Heart right ventricle (tissue), 16 donors: ENCODE measurements at regions not wholly inside any gene's neighbourhood (a gene's known extent, or its start where the extent isn't known, plus 50 kb on each side); places are given as distances from the start of the nearest gene placed in this dataset.

Experiments
- ATAC-seq, 8 donors: fragments of 200-7000 bp; cut with Tn5 transposase; one replicate each; pipeline ENCODE4 v1.9.1; 2020; ENCODE audit warnings: mild to moderate bottlenecking in 8 of 8, moderate library complexity in 8 of 8, moderate number of reproducible peaks in 1 of 8
- DNase-seq, 2 donors: peaks; one replicate each; pipeline ENCODE4 v3.0.0-alpha.2; 2020
- H3K27ac ChIP-seq, 10 donors: fragments of 200-600 bp; sonication (generic) in 2 of 10; one replicate each; pipeline versions ENCODE4 v1.5.0 to v1.8.0; 2020 to 2022; ENCODE audit warnings: mild to moderate bottlenecking in 3 of 10
- H3K27me3 ChIP-seq, 7 donors: fragments of 200-600 bp; one replicate each; pipeline ENCODE4 v1.8.0; 2021 to 2022; ENCODE audit warnings: mild to moderate bottlenecking in 2 of 7
- H3K36me3 ChIP-seq, 9 donors: fragments of 200-600 bp; sonication (generic) in 1 of 9; one replicate each; pipeline versions ENCODE4 v1.5.0 to v1.8.0; 2020 to 2022; ENCODE audit warnings: mild to moderate bottlenecking in 2 of 9
- H3K4me1 ChIP-seq, 9 donors: fragments of 200-600 bp; sonication (generic) in 1 of 9; one replicate each; pipeline versions ENCODE4 v1.5.0 to v1.8.0; 2020 to 2022; ENCODE audit warnings: mild to moderate bottlenecking in 4 of 9
- H3K4me3 ChIP-seq, 10 donors: fragments of 200-600 bp; sonication (generic) in 2 of 10; one replicate each; pipeline versions ENCODE4 v1.5.0 to v1.8.0; 2020 to 2022; ENCODE audit warnings: mild to moderate bottlenecking in 7 of 10, moderate library complexity in 2 of 10
- H3K9me3 ChIP-seq, 11 donors: fragments of 200-600 bp in 10 of 11; sonication (generic) in 2 of 11; one replicate each; pipeline versions ENCODE4 v1.5.0 to v1.8.0; 2013 to 2022; ENCODE audit warnings: mild to moderate bottlenecking in 2 of 11, control low read depth in 1 of 11, moderate library complexity in 1 of 11
- WGBS, 2 donors: extraction: QIAGEN DNeasy Blood & Tissue Kit; methylation state at CpG; one replicate each; pipeline ENCODE4 v1.1.7; 2013; ENCODE audit warnings: inconsistent platforms in 1 of 2; 5-methylcytosine and 5-hydroxymethylcytosine counted together
- intact Hi-C, 10 donors: fragments of 100-400 bp; cut with DNase I; formaldehyde crosslinking; loops; one replicate each; pipeline versions ENCODE4 v1.11.1 to v1.14.2; 2022
- TF ChIP-seq, protein P1 (sequence below), 9 donors: fragments of 200-600 bp; sonication (generic) in 2 of 9; IDR thresholded peaks; one replicate each; pipeline versions ENCODE4 v1.5.0 to v1.8.0; 2021 to 2022; ENCODE audit warnings: antibody characterized with exemption in 9 of 9, mild to moderate bottlenecking in 5 of 9, moderate library complexity in 1 of 9
- donor health status: Arrhythmogenic right ventricular cardiomyopathy.
- donor health status: ischemic (EF 13 %, LVEDD 7.1; RV severe dilation, severe dysfunction).
- donor health status: healthy with polysubstance abuse.
- donor health status: DM: no; HTN: yes; CAD: no.
- donor health status: DM: no; HTN: no; CAD: no.
- donor health status: ischemic (EF 25% LVEDD 6.9; RV normal size, moderate dysfunction).
- donor health status: ischemic (EF 25% LVEDD 5.7; RV mildly dilated, moderate dysfunction).
- donor health status: healthy.
- donor health status: DM: yes; HTN: yes; CAD: no.
- donor health status: Ischemic cardiomyopathy.
- donor health status: ischemic (EF 35%, LVEDD 5.7; RV mildly dilated, moderate dysfunction).
- donor health status: nonischemic (EF 11% LVEDD 7.7; RV severe dilation, severe dysfunction).
- donor health status: DM: yes; HTN: yes; CAD: no.
- donor health status: PGD.
- donor health status: ischemic (EF 29% LVEDD 5.4; RV normal size, mild dysfunction).
- donor health status: nonischemic (EF 23%, LVEDD 6.1; RV moderate dilation, normal function).

DNA sequence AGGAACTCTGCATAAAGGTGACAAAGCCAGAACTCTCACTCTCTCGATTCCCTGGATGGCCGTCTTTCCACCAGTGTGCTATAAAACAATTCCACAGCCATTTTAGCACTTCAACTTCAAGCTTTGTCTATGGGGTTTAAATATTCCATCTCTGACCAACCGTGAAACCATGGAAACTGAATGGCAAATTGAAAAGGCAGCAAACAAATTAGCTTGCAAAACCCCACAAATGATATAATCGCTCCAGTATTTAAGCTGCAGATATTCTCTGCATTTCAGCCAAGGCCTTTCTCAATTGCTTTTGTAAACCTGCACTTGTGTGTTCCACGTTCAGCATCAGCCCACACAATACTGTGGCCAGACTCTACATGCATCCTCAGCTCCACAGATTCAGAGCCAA, 131.7 kb upstream of the ISX start:
- DNase-seq (no peak), ATAC-seq (no peak)
- intact Hi-C loops = no loop called here
- Histone ChIP-seq H3K36me3 (no peaks in the 10 kb centered on the region), H3K27ac (no peak overlapping the region), H3K4me1 (no peaks in the 10 kb centered on the region), H3K4me3 (no peak overlapping the region), H3K9me3 (peaks cover 0 to 19% (median 0%) of the 10 kb centered on the region in 11 donors), H3K27me3 (peaks cover 0 to 7% (median 0%) of the 10 kb centered on the region in 7 donors)
- WGBS, 2 donors = 69 to 70% methylated on average over 5 of the region's 5 CpGs
- TF ChIP-seq, protein P1, sequence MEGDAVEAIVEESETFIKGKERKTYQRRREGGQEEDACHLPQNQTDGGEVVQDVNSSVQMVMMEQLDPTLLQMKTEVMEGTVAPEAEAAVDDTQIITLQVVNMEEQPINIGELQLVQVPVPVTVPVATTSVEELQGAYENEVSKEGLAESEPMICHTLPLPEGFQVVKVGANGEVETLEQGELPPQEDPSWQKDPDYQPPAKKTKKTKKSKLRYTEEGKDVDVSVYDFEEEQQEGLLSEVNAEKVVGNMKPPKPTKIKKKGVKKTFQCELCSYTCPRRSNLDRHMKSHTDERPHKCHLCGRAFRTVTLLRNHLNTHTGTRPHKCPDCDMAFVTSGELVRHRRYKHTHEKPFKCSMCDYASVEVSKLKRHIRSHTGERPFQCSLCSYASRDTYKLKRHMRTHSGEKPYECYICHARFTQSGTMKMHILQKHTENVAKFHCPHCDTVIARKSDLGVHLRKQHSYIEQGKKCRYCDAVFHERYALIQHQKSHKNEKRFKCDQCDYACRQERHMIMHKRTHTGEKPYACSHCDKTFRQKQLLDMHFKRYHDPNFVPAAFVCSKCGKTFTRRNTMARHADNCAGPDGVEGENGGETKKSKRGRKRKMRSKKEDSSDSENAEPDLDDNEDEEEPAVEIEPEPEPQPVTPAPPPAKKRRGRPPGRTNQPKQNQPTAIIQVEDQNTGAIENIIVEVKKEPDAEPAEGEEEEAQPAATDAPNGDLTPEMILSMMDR (IDR thresholded peaks at IDR 0.05) = no peak

DNA sequence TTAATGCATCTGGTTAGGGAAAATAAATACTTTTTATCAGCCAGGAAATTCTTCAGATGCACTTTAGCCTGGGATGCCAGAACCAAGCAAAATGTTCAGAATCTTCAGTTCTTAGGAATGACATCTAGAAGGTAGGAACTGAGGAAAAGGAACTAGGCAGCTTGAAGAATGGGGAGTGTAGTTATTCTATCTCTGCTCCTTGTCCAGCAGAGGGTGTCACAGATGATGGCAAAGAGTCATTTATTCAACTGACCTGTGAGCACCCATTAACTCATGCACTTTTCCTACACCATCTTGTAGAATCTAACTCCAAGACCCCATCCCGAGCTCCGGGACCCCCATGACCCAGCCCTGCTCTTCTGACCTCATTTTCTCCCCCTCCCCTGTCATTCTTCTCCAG, 122.1 kb upstream of the ISX start:
- intact Hi-C loops = no loop called here
- no peaks in the 10 kb centered on the region for H3K36me3 ChIP-seq
- no peak for DNase-seq
- WGBS, 2 donors = 58 to 73% methylated on average over 2 of the region's 2 CpGs
- peaks cover 0 to 20% (median 0%) of the 10 kb centered on the region in 11 donors for H3K9me3 ChIP-seq
- ATAC-seq = no peak
- H3K4me1 ChIP-seq = no peaks in the 10 kb centered on the region
- peaks cover 0 to 20% (median 0%) of the 10 kb centered on the region in 7 donors for H3K27me3 ChIP-seq
- no peak overlapping the region for H3K27ac ChIP-seq
- TF ChIP-seq, protein P1 (IDR thresholded peaks at IDR 0.05) = no peak
- no peak overlapping the region for H3K4me3 ChIP-seq

DNA sequence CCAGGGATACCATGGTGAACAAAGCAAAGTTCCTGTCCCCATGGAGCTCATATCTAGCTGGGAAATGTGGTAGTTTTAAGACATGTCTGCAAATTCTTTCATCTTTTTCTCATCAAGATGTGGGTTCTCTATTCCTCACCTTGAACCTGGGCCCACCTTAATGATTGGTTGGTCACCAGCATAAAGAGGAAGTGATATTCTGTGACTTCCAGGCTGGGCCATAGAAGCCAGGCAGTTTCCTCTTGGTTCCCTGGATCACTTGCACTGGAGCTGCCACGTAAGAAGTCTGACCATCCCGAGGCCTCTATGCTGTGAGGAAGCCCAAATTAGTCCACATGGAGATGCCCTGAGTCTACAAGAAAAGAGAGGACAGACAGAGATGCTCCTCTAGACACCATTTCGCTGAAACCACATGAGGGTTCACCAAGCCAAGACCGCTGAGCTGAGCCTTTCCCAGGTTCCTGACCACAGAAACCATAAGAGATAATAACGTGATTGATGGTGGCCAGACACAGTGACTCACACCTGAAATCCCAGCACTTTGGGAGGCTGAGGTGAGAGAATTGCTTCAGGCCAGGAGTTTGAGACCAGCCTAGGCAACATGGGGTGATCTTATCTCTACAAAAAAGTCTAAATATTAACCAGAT, 119.5 kb upstream of the ISX start:
- peaks cover 0 to 4% (median 0%) of the 10 kb centered on the region in 11 donors for H3K9me3 ChIP-seq
- ATAC-seq = no peak
- intact Hi-C loops = no loop called here
- no peak for DNase-seq
- no peak overlapping the region for H3K27ac ChIP-seq
- H3K4me3 ChIP-seq = no peak overlapping the region
- TF ChIP-seq, protein P1 (IDR thresholded peaks at IDR 0.05) = no peak
- peaks cover 0 to 21% (median 0%) of the 10 kb centered on the region in 7 donors for H3K27me3 ChIP-seq
- WGBS, 2 donors = 86 to 87% methylated on average over 5 of the region's 5 CpGs
- H3K36me3 ChIP-seq = no peaks in the 10 kb centered on the region
- H3K4me1 ChIP-seq = no peaks in the 10 kb centered on the region

DNA sequence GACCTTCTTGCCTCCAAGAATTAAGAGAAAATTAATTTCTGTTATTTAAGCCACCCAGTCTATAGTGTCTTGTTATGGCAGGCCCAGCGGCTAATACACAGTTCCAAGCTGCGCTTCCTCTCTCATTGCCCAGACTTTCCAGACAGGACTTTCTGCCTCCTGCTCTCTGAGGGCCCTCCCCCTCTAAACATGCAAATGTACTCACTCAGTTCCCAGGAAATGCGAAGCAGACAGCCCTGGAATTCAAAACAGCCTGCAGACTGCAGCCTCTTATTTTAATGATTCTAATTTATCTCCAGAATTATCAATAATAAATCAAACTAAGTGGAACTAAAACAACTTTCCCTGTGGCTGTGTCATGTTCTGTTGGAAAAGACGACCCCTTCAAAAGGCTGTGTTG, 115.5 kb upstream of the ISX start:
- 17 to 31% methylated on average over 4 of the region's 4 CpGs for WGBS, 2 donors

More for the DNA sequence above, 115.5 kb upstream of the ISX start:
- H3K4me1 ChIP-seq = no peaks in the 10 kb centered on the region
- H3K36me3 ChIP-seq = no peaks in the 10 kb centered on the region
- DNase-seq (no peak), ATAC-seq (no peak)
- no peak overlapping the region for H3K27ac ChIP-seq
- TF ChIP-seq, protein P1 (IDR thresholded peaks at IDR 0.05) = no peak
- no peaks in the 10 kb centered on the region for H3K9me3 ChIP-seq
- peaks cover 0 to 18% (median 3%) of the 10 kb centered on the region in 7 donors for H3K27me3 ChIP-seq
- intact Hi-C loops = no loop called here
- H3K4me3 ChIP-seq = no peak overlapping the region
